ENCODE measurements at regions not wholly inside any gene's neighbourhood (a gene's known extent, or its start where the extent isn't known, plus 50 kb on each side); places are given as distances from the start of the nearest gene placed in this dataset.

GRCh38 chr16:79772784-79773183 is 172.2 kb upstream of the MAF start:
- Histone ChIP-seq H3K27me3 (ENCODE audit: control insufficient read depth, low read length) (peaks cover 3% of the 10 kb centered on the region; the same call in 1 of the 2 replicates), H3K4me1 (ENCODE audit: control insufficient read depth, low read length) (peaks cover 3% of the 10 kb centered on the region; the same call in 1 of the 2 replicates), H3K9me2 (replicated peaks; ENCODE audit: control insufficient read depth, low read length) (no peaks in the 10 kb centered on the region), H3K79me2 (ENCODE audit: control insufficient read depth, low read length) (no peaks in the 10 kb centered on the region), H3K4me3 (ENCODE audit: low read length) (no peak overlapping the region), H3F3A (ENCODE audit: control insufficient read depth, insufficient read depth) (no peaks in the 10 kb centered on the region), H3K9me3 (ENCODE audit: control insufficient read depth, insufficient read depth, low read length) (no peaks in the 10 kb centered on the region), H4K20me1 (ENCODE audit: control insufficient read depth, insufficient read depth, low read depth, low read length) (no peaks in the 10 kb centered on the region), H3K27ac (ENCODE audit: low read depth, low read length) (no peak overlapping the region), H3K36me3 (ENCODE audit: control insufficient read depth, low read length) (no peaks in the 10 kb centered on the region), H3K4me2 (ENCODE audit: low read length) (no peak overlapping the region)
- TF ChIP-seq CTCF (IDR thresholded peaks at IDR 0.05; ENCODE audit: low read depth, low read length, poor library complexity, severe bottlenecking) (no peak), EZH2phosphoT487 (IDR thresholded peaks at IDR 0.05; ENCODE audit: borderline replicate concordance, low read length) (no peak)

- H3K9me3 ChIP-seq (ENCODE audit: control insufficient read depth, insufficient read depth, low read length), result no peaks in the 10 kb centered on the region
- peaks cover 3% of the 10 kb centered on the region; the same call in 1 of the 2 replicates for H3K4me1 ChIP-seq (ENCODE audit: control insufficient read depth, low read length)
Measured at GRCh38 chr16:79772048-79772447, 171.5 kb upstream of the MAF start.

GRCh38 chr16:79770244-79771064 is 169.9 kb upstream of the MAF start:
- Histone ChIP-seq H3K4me1 (ENCODE audit: control insufficient read depth, low read length) (peaks cover 3% of the 10 kb centered on the region; the same call in 1 of the 2 replicates), H3K9me3 (ENCODE audit: control insufficient read depth, insufficient read depth, low read length) (no peaks in the 10 kb centered on the region), H4K20me1 (ENCODE audit: control insufficient read depth, insufficient read depth, low read depth, low read length) (no peaks in the 10 kb centered on the region), H3K27me3 (ENCODE audit: control insufficient read depth, low read length) (peaks cover 3% of the 10 kb centered on the region; the same call in 1 of the 2 replicates), H3K36me3 (ENCODE audit: control insufficient read depth, low read length) (no peaks in the 10 kb centered on the region), H3K79me2 (ENCODE audit: control insufficient read depth, low read length) (no peaks in the 10 kb centered on the region), H3F3A (ENCODE audit: control insufficient read depth, insufficient read depth) (no peaks in the 10 kb centered on the region), H3K4me3 (ENCODE audit: low read length) (peak overlapping the region; percentile 66), H3K9me2 (replicated peaks; ENCODE audit: control insufficient read depth, low read length) (no peaks in the 10 kb centered on the region), H3K4me2 (ENCODE audit: low read length) (peak overlapping the region; percentile 66), H3K27ac (ENCODE audit: low read depth, low read length) (no peak overlapping the region)
- TF ChIP-seq CTCF (IDR thresholded peaks at IDR 0.05; ENCODE audit: low read depth, low read length, poor library complexity, severe bottlenecking) (no peak), EZH2phosphoT487 (IDR thresholded peaks at IDR 0.05; ENCODE audit: borderline replicate concordance, low read length) (no peak)

More at GRCh38 chr16:79772048-79772447, 171.5 kb upstream of the MAF start:
- H4K20me1 ChIP-seq (ENCODE audit: control insufficient read depth, insufficient read depth, low read depth, low read length), result no peaks in the 10 kb centered on the region
- no peak overlapping the region for H3K4me2 ChIP-seq (ENCODE audit: low read length)
- H3K9me2 ChIP-seq (replicated peaks; ENCODE audit: control insufficient read depth, low read length), result no peaks in the 10 kb centered on the region
- no peaks in the 10 kb centered on the region for H3F3A ChIP-seq (ENCODE audit: control insufficient read depth, insufficient read depth)
- TF ChIP-seq CTCF (IDR thresholded peaks at IDR 0.05; ENCODE audit: low read depth, low read length, poor library complexity, severe bottlenecking) (no peak), EZH2phosphoT487 (IDR thresholded peaks at IDR 0.05; ENCODE audit: borderline replicate concordance, low read length) (no peak)
- no peak overlapping the region for H3K4me3 ChIP-seq (ENCODE audit: low read length)
- H3K27ac ChIP-seq (ENCODE audit: low read depth, low read length), result no peak overlapping the region
- H3K79me2 ChIP-seq (ENCODE audit: control insufficient read depth, low read length), result no peaks in the 10 kb centered on the region
- H3K27me3 ChIP-seq (ENCODE audit: control insufficient read depth, low read length), result peaks cover 3% of the 10 kb centered on the region; the same call in 1 of the 2 replicates
- H3K36me3 ChIP-seq (ENCODE audit: control insufficient read depth, low read length), result no peaks in the 10 kb centered on the region

Data from DOHH2 (cell line).